Endodermal cell (in vitro differentiated cells): ENCODE measurements at regions not wholly inside any gene's neighbourhood (a gene's known extent, or its start where the extent isn't known, plus 50 kb on each side); places are given as distances from the start of the nearest gene placed in this dataset.

Experiments
- DNase-seq: peaks from one replicate; pipeline ENCODE4 v3.0.0-alpha.2; 2017
- H3K27ac ChIP-seq: 2 replicates; pipeline ENCODE4 v1.5.1; 2013; ENCODE audit warnings: mild to moderate bottlenecking, low read depth, low read length, moderate library complexity
- H3K27me3 ChIP-seq: 2 replicates; pipeline ENCODE4 v1.6.1; 2013; ENCODE audit warnings: mild to moderate bottlenecking, low read length, moderate library complexity; ENCODE audit not compliant: insufficient read depth, control insufficient read depth, poor library complexity, severe bottlenecking
- H3K36me3 ChIP-seq: 2 replicates; pipeline ENCODE4 v1.7.0; 2013; ENCODE audit warnings: mild to moderate bottlenecking, low read length, moderate library complexity; ENCODE audit not compliant: control insufficient read depth, insufficient read depth
- H3K4me1 ChIP-seq: one replicate; pipeline ENCODE4 v1.7.0; 2013; ENCODE audit warnings: low read length; ENCODE audit not compliant: control insufficient read depth, insufficient read depth
- H3K4me3 ChIP-seq: 2 replicates; pipeline ENCODE4 v1.5.1; 2013; ENCODE audit warnings: mild to moderate bottlenecking, low read length, moderate library complexity
- H3K9ac ChIP-seq: 2 replicates; pipeline ENCODE4 v1.6.1; 2013; ENCODE audit warnings: mild to moderate bottlenecking, low read length, moderate library complexity; ENCODE audit not compliant: poor library complexity, severe bottlenecking; ENCODE audit errors: extremely low read depth
- H3K9me3 ChIP-seq: 2 replicates; pipeline ENCODE4 v1.6.1; 2013; ENCODE audit warnings: mild to moderate bottlenecking, low read length, moderate library complexity; ENCODE audit not compliant: control insufficient read depth
- H3K27ac Mint-ChIP-seq: 2 replicates; pipeline ENCODE4 v1.8.0; 2020; ENCODE audit warnings: mixed read lengths
- H3K27me3 Mint-ChIP-seq: 2 replicates; pipeline ENCODE4 v1.8.0; 2021; ENCODE audit warnings: mild to moderate bottlenecking, mixed read lengths; ENCODE audit not compliant: insufficient read depth
- H3K36me3 Mint-ChIP-seq: 2 replicates; pipeline ENCODE4 v1.8.0; 2020; ENCODE audit warnings: low read depth, mixed read lengths
- H3K4me1 Mint-ChIP-seq: 2 replicates; pipeline ENCODE4 v1.8.0; 2020; ENCODE audit warnings: mixed read lengths
- H3K4me3 Mint-ChIP-seq: 2 replicates; pipeline ENCODE4 v1.8.0; 2020; ENCODE audit warnings: mild to moderate bottlenecking, moderate library complexity, mixed read lengths
- H3K9me3 Mint-ChIP-seq: 2 replicates; pipeline ENCODE4 v1.8.0; 2020; ENCODE audit warnings: mild to moderate bottlenecking, mixed read lengths
- CTCF ChIP-seq: fragments of 200-600 bp; sonication (generic); conservative IDR thresholded peaks from 2 replicates; pipeline ENCODE4 v1.5.0; 2021; ENCODE audit warnings: antibody characterized with exemption, mild to moderate bottlenecking
- WGBS, 2 experiments: methylation state at CpG; one replicate each; pipeline versions ENCODE4 v1.1.5 to v1.1.7; 2013; ENCODE audit warnings: missing lambda C conversion rate in 2 of 2, mixed read lengths in 1 of 2; ENCODE audit not compliant: insufficient coverage in 1 of 2, insufficient read length in 1 of 2; 5-methylcytosine and 5-hydroxymethylcytosine counted together

- no peaks in the 10 kb centered on the region for H3K27me3 ChIP-seq
- H3K27me3 Mint-ChIP-seq = no peaks in the 10 kb centered on the region
- H3K36me3 Mint-ChIP-seq = no peaks in the 10 kb centered on the region
- H3K4me3 Mint-ChIP-seq = no peak overlapping the region
- H3K27ac ChIP-seq = no peak overlapping the region
- no peak for TF ChIP-seq CTCF
- H3K4me1 ChIP-seq = no peaks in the 10 kb centered on the region
- no peaks in the 10 kb centered on the region for H3K4me1 Mint-ChIP-seq
- H3K4me3 ChIP-seq = no peak overlapping the region
- H3K9me3 ChIP-seq = no peaks in the 10 kb centered on the region
- H3K9ac ChIP-seq = no peak overlapping the region
- no peak overlapping the region for H3K27ac Mint-ChIP-seq
- no peaks in the 10 kb centered on the region for H3K9me3 Mint-ChIP-seq
- H3K36me3 ChIP-seq = no peaks in the 10 kb centered on the region
- no peak for DNase-seq
These were observed 315.2 kb upstream of the PDZRN3 start for GRCh38 chr3:73939985-73940384.

- H3K9ac ChIP-seq = no peak overlapping the region
- no peaks in the 10 kb centered on the region for H3K4me1 ChIP-seq
- no peaks in the 10 kb centered on the region for H3K36me3 ChIP-seq
- TF ChIP-seq CTCF = no peak
- H3K27me3 ChIP-seq = no peaks in the 10 kb centered on the region
- Mint-ChIP-seq H3K4me1 (no peaks in the 10 kb centered on the region), H3K4me3 (no peak overlapping the region), H3K36me3 (no peaks in the 10 kb centered on the region), H3K27ac (no peak overlapping the region), H3K27me3 (no peaks in the 10 kb centered on the region), H3K9me3 (no peaks in the 10 kb centered on the region)
- H3K4me3 ChIP-seq = no peak overlapping the region
- no peak for DNase-seq
- H3K27ac ChIP-seq = no peak overlapping the region
- H3K9me3 ChIP-seq = no peaks in the 10 kb centered on the region
- WGBS, 2 experiments = 89 to 100% methylated on average over 2 to 3 of the region's 3 CpGs
These were observed 308.8 kb upstream of the PDZRN3 start for GRCh38 chr3:73933585-73933984.

GRCh38 chr3:73927203-73927570 is 302.4 kb upstream of the PDZRN3 start:
- no peaks in the 10 kb centered on the region for H3K36me3 ChIP-seq
- H3K9me3 Mint-ChIP-seq = no peaks in the 10 kb centered on the region
- no peaks in the 10 kb centered on the region for H3K27me3 Mint-ChIP-seq

More at GRCh38 chr3:73927203-73927570, 302.4 kb upstream of the PDZRN3 start:
- H3K9ac ChIP-seq = no peak overlapping the region
- Mint-ChIP-seq H3K36me3 (no peaks in the 10 kb centered on the region), H3K27ac (no peak overlapping the region), H3K4me3 (no peak overlapping the region), H3K4me1 (no peaks in the 10 kb centered on the region)
- no peak overlapping the region for H3K4me3 ChIP-seq
- no peaks in the 10 kb centered on the region for H3K9me3 ChIP-seq
- no peak for DNase-seq
- WGBS, 2 experiments = 77% methylated on average over 4 of the region's 4 CpGs; no CpG with 5 or more reads in 1 of the 2 experiments
- no peak for TF ChIP-seq CTCF
- H3K27ac ChIP-seq = no peak overlapping the region
- H3K4me1 ChIP-seq = no peaks in the 10 kb centered on the region
- H3K27me3 ChIP-seq = no peaks in the 10 kb centered on the region
